HG03521 (cell line): ENCODE measurements at regions not wholly inside any gene's neighbourhood (a gene's known extent, or its start where the extent isn't known, plus 50 kb on each side); places are given as distances from the start of the nearest gene placed in this dataset.

ENCODE experiments used
- ATAC-seq: cut with Tn5 transposase; IDR thresholded peaks from one replicate; pipeline ENCODE4 v1.9.1; 2021; ENCODE audit warnings: mild to moderate bottlenecking, moderate library complexity; ENCODE audit not compliant: unreplicated experiment

GRCh38 chr2:128817171-128817570 is 498.5 kb upstream of the HS6ST1 start:
- no peak for ATAC-seq

- ATAC-seq: no peak
Observed at GRCh38 chr2:128817813-128818212, 499.1 kb upstream of the HS6ST1 start.

- ATAC-seq: no peak
Observed at GRCh38 chr2:128818248-128818647, 499.6 kb upstream of the HS6ST1 start.

- no peak for ATAC-seq
Observed at GRCh38 chr2:128818704-128819491, 500.2 kb upstream of the HS6ST1 start.

- ATAC-seq: no peak
Observed at GRCh38 chr2:128820452-128820851, 501.8 kb upstream of the HS6ST1 start.

GRCh38 chr2:128821010-128821409 is 502.3 kb upstream of the HS6ST1 start:
- ATAC-seq: no peak

- ATAC-seq: no peak
Observed at GRCh38 chr2:128832946-128833663, 514.4 kb upstream of the HS6ST1 start.

GRCh38 chr2:128833664-128834027 is 515.0 kb upstream of the HS6ST1 start:
- no peak for ATAC-seq

GRCh38 chr2:128834207-128834879 is 515.7 kb upstream of the HS6ST1 start:
- ATAC-seq: no peak

GRCh38 chr2:128834880-128835252 is 516.2 kb upstream of the HS6ST1 start:
- ATAC-seq: no peak

- ATAC-seq: no peak
Observed at GRCh38 chr2:128835342-128835855, 516.7 kb upstream of the HS6ST1 start.

- no peak for ATAC-seq
Observed at GRCh38 chr2:128835974-128836373, 517.3 kb upstream of the HS6ST1 start.

- ATAC-seq: no peak
Observed at GRCh38 chr2:128836559-128837100, 518.0 kb upstream of the HS6ST1 start.

- ATAC-seq: no peak
Observed at GRCh38 chr2:128838244-128838643, 519.6 kb upstream of the HS6ST1 start.

GRCh38 chr2:128841803-128842202 is 523.1 kb upstream of the HS6ST1 start:
- no peak for ATAC-seq

- no peak for ATAC-seq
Observed at GRCh38 chr2:128867311-128867710, 548.6 kb upstream of the HS6ST1 start.

- no peak for ATAC-seq
Observed at GRCh38 chr2:128867936-128868636, 549.4 kb upstream of the HS6ST1 start.

GRCh38 chr2:128868686-128869551 is 550.3 kb upstream of the HS6ST1 start:
- ATAC-seq: no peak

GRCh38 chr2:128874608-128875007 is 555.9 kb upstream of the HS6ST1 start:
- ATAC-seq: no peak
